Heart left ventricle (tissue), 13 donors: ENCODE measurements at regions not wholly inside any gene's neighbourhood (a gene's known extent, or its start where the extent isn't known, plus 50 kb on each side); places are given as distances from the start of the nearest gene placed in this dataset.
"Not testable (repeated sequence)": the region's sequence is repeated elsewhere in the genome, so short reads cannot be mapped to it uniquely, and the experiment has no call there.

ENCODE experiments used
- POLR2A ChIP-seq, 2 donors: fragments of 450-650 bp; IDR thresholded peaks; one replicate each; pipeline ENCODE4 v1.6.1; 2017; ENCODE audit warnings: antibody characterized with exemption in 2 of 2, mild to moderate bottlenecking in 2 of 2, moderate library complexity in 2 of 2
- TF ChIP-seq, protein P1 (sequence below), 12 donors: fragments of 200-600 bp; sonication (generic) in 4 of 12; IDR thresholded peaks; one replicate each; pipeline versions ENCODE4 v1.5.0 to v1.8.0; 2018 to 2022; ENCODE audit warnings: antibody characterized with exemption in 12 of 12, mild to moderate bottlenecking in 5 of 12
- donor health status: ischemic (EF 13 %, LVEDD 7.1; RV severe dilation, severe dysfunction).
- donor health status: DM: no; HTN: yes; CAD: no.
- donor health status: DM: no; HTN: no; CAD: no.
- donor health status: ischemic (EF 25% LVEDD 6.9; RV normal size, moderate dysfunction).
- donor health status: ischemic (EF 25% LVEDD 5.7; RV mildly dilated, moderate dysfunction).
- donor health status: ischemic (EF 35%, LVEDD 5.7; RV mildly dilated, moderate dysfunction).
- donor health status: nonischemic (EF 11% LVEDD 7.7; RV severe dilation, severe dysfunction).
- donor health status: DM: yes; HTN: yes; CAD: no.
- donor health status: PGD.
- donor health status: ischemic (EF 29% LVEDD 5.4; RV normal size, mild dysfunction).
- donor health status: nonischemic (EF 23%, LVEDD 6.1; RV moderate dilation, normal function).

GRCh38 chr2:242085024-242085674 lies 215.6 kb downstream of the RTP5 start:
- TF ChIP-seq, protein P1, sequence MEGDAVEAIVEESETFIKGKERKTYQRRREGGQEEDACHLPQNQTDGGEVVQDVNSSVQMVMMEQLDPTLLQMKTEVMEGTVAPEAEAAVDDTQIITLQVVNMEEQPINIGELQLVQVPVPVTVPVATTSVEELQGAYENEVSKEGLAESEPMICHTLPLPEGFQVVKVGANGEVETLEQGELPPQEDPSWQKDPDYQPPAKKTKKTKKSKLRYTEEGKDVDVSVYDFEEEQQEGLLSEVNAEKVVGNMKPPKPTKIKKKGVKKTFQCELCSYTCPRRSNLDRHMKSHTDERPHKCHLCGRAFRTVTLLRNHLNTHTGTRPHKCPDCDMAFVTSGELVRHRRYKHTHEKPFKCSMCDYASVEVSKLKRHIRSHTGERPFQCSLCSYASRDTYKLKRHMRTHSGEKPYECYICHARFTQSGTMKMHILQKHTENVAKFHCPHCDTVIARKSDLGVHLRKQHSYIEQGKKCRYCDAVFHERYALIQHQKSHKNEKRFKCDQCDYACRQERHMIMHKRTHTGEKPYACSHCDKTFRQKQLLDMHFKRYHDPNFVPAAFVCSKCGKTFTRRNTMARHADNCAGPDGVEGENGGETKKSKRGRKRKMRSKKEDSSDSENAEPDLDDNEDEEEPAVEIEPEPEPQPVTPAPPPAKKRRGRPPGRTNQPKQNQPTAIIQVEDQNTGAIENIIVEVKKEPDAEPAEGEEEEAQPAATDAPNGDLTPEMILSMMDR (IDR thresholded peaks at IDR 0.05): not testable (repeated sequence)
- not testable (repeated sequence) for TF ChIP-seq POLR2A (IDR thresholded peaks at IDR 0.05)
